HEK293 (cell line): ENCODE measurements at regions not wholly inside any gene's neighbourhood (a gene's known extent, or its start where the extent isn't known, plus 50 kb on each side); places are given as distances from the start of the nearest gene placed in this dataset.

ENCODE experiments used
- CTCF ChIA-PET: fragments of 350-600 bp; formaldehyde crosslinking; extraction: SDS; loops from one replicate; lab custom pipeline; 2021; ENCODE audit warnings: antibody characterized with exemption; lab: Yijun Ruan, JAX
- POLR2A ChIA-PET: fragments of 300-600 bp; formaldehyde crosslinking; extraction: SDS; loops from one replicate; lab custom pipeline; 2020; ENCODE audit warnings: antibody characterized with exemption, inconsistent platforms; lab: Yijun Ruan, JAX
- H3K27ac ChIP-seq: fragments of 200-500 bp; sonication (Bioruptor generic); 2 replicates; pipeline ENCODE4 v1.5.1; 2014; ENCODE audit warnings: low read depth, low read length, control low read depth, inconsistent platforms; ENCODE audit errors: extremely low read depth
- H3K36me3 ChIP-seq, 2 experiments: fragments of 200-500 bp in 1 of 2; sonication (Bioruptor generic) in 1 of 2; 1 replicate in 1 of 2; 2 replicates in 1 of 2; pipeline ENCODE4 v1.5.1; 2014 to 2017; ENCODE audit warnings: inconsistent platforms in 2 of 2, low read length in 2 of 2; ENCODE audit not compliant: control insufficient read depth in 2 of 2, insufficient read depth in 1 of 2
- H3K4me1 ChIP-seq: fragments of 200-500 bp; sonication (Bioruptor generic); 2 replicates; pipeline ENCODE4 v1.5.1; 2014; ENCODE audit warnings: mild to moderate bottlenecking, low read length, inconsistent platforms; ENCODE audit not compliant: control insufficient read depth, insufficient read depth
- H3K4me3 ChIP-seq: 2 replicates; pipeline ENCODE4 v1.5.1; 2011; ENCODE audit warnings: low read depth, mild to moderate bottlenecking, control low read depth, low read length, moderate library complexity
- H3K9me3 ChIP-seq: fragments of 200-500 bp; sonication (Bioruptor generic); 2 replicates; pipeline ENCODE4 v1.5.1; 2014; ENCODE audit warnings: low read depth, low read length, inconsistent platforms; ENCODE audit not compliant: control insufficient read depth, insufficient read depth
- EGR2 ChIP-seq: fragments of 450-650 bp; formaldehyde crosslinking; IDR thresholded peaks from 2 replicates; pipeline ENCODE4 v1.5.1; 2016; ENCODE audit warnings: low read depth, missing biosample characterization, missing genetic modification characterization
- FEZF1 ChIP-seq: fragments of 450-650 bp; formaldehyde crosslinking; IDR thresholded peaks from 2 replicates; pipeline ENCODE4 v1.5.1; 2016; ENCODE audit warnings: missing biosample characterization, missing genetic modification characterization
- IKZF3 ChIP-seq: fragments of 450-650 bp; IDR thresholded peaks from 2 replicates; pipeline ENCODE4 v1.5.0; 2018; ENCODE audit warnings: missing biosample characterization, mild to moderate bottlenecking, missing genetic modification characterization, moderate library complexity
- KLF1 ChIP-seq: fragments of 450-650 bp; formaldehyde crosslinking; IDR thresholded peaks from 2 replicates; pipeline ENCODE4 v1.5.1; 2016; ENCODE audit warnings: missing biosample characterization, missing genetic modification characterization
- KLF10 ChIP-seq: fragments of 450-650 bp; IDR thresholded peaks from 2 replicates; pipeline ENCODE4 v1.5.1; 2018; ENCODE audit warnings: missing biosample characterization, mild to moderate bottlenecking, missing genetic modification characterization
- KLF16 ChIP-seq: fragments of 450-650 bp; formaldehyde crosslinking; IDR thresholded peaks from 2 replicates; pipeline ENCODE4 v1.5.1; 2017; ENCODE audit warnings: missing biosample characterization, missing genetic modification characterization
- SP3 ChIP-seq: fragments of 450-650 bp; formaldehyde crosslinking; IDR thresholded peaks from 2 replicates; pipeline ENCODE4 v1.5.1; 2016; ENCODE audit warnings: missing biosample characterization, missing genetic modification characterization
- ZBTB17 ChIP-seq: fragments of 450-650 bp; formaldehyde crosslinking; IDR thresholded peaks from 2 replicates; pipeline ENCODE4 v1.5.1; 2016; ENCODE audit warnings: missing biosample characterization, missing genetic modification characterization
- ZBTB20 ChIP-seq: fragments of 450-650 bp; formaldehyde crosslinking; IDR thresholded peaks from 2 replicates; pipeline ENCODE4 v1.5.1; 2016; ENCODE audit warnings: missing biosample characterization, missing genetic modification characterization
- ZFHX2 ChIP-seq: fragments of 450-650 bp; formaldehyde crosslinking; conservative IDR thresholded peaks from 2 replicates; pipeline ENCODE4 v1.5.1; 2016; ENCODE audit warnings: missing biosample characterization, missing genetic modification characterization
- ZFP41 ChIP-seq: fragments of 450-650 bp; formaldehyde crosslinking; IDR thresholded peaks from 2 replicates; pipeline ENCODE4 v1.5.1; 2016; ENCODE audit warnings: missing biosample characterization, missing genetic modification characterization, borderline replicate concordance
- ZNF133 ChIP-seq: fragments of 450-650 bp; formaldehyde crosslinking; IDR thresholded peaks from 2 replicates; pipeline ENCODE4 v1.5.1; 2016; ENCODE audit warnings: missing biosample characterization, missing genetic modification characterization
- ZNF174 ChIP-seq: fragments of 450-650 bp; formaldehyde crosslinking; IDR thresholded peaks from 2 replicates; pipeline ENCODE4 v1.5.0; 2017; ENCODE audit warnings: missing biosample characterization, mild to moderate bottlenecking, missing genetic modification characterization
- ZNF221 ChIP-seq: fragments of 450-650 bp; formaldehyde crosslinking; IDR thresholded peaks from 2 replicates; pipeline ENCODE4 v1.5.1; 2017; ENCODE audit warnings: missing biosample characterization, missing genetic modification characterization, borderline replicate concordance
- ZNF366 ChIP-seq: fragments of 450-650 bp; formaldehyde crosslinking; conservative IDR thresholded peaks from 2 replicates; pipeline ENCODE4 v1.5.1; 2016; ENCODE audit warnings: missing biosample characterization, missing genetic modification characterization
- ZNF555 ChIP-seq: fragments of 450-650 bp; formaldehyde crosslinking; conservative IDR thresholded peaks from 2 replicates; pipeline ENCODE4 v1.5.1; 2017; ENCODE audit warnings: missing biosample characterization, mild to moderate bottlenecking, missing genetic modification characterization, inconsistent platforms
- ZNF791 ChIP-seq: fragments of 450-650 bp; formaldehyde crosslinking; IDR thresholded peaks from 2 replicates; pipeline ENCODE4 v1.5.1; 2016; ENCODE audit warnings: missing biosample characterization, missing genetic modification characterization
- ZSCAN16 ChIP-seq: fragments of 450-650 bp; formaldehyde crosslinking; IDR thresholded peaks from 2 replicates; pipeline ENCODE4 v1.5.1; 2016; ENCODE audit warnings: missing biosample characterization, missing genetic modification characterization
- ZXDB ChIP-seq: fragments of 450-650 bp; formaldehyde crosslinking; IDR thresholded peaks from 2 replicates; pipeline ENCODE4 v1.5.1; 2016; ENCODE audit warnings: missing biosample characterization, missing genetic modification characterization
- TF ChIP-seq, protein P1 (sequence below): fragments of 450-650 bp; formaldehyde crosslinking; IDR thresholded peaks from 2 replicates; pipeline ENCODE4 v1.5.1; 2016; ENCODE audit warnings: missing biosample characterization, missing genetic modification characterization
- TF ChIP-seq, protein P2 (sequence below): fragments of 450-650 bp; formaldehyde crosslinking; IDR thresholded peaks from 2 replicates; pipeline ENCODE4 v1.5.1; 2016; ENCODE audit warnings: missing biosample characterization, missing genetic modification characterization

DNA sequence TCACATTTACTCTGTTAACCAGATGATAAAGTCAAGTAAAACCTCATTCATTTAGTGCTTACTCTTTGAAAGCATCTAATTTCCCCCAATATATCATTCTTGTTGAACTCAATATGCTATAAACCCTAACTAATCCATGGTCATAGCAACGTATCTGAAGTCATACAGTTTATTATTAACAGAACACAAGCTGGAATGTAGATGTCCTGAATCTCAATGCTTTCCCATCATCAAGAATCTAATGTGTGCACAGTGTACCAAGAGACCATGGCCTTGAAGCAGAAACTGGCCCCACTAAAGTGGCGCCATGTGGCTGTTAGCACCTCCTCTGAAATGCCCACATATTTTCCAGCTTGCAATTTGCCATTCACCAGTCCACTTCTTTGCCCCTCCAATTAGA, 245.8 kb downstream of the SOX9 start (continued):
- TF ChIP-seq ZNF133 (tag by site-specific recombination) (no peak), ZNF174 (tag by site-specific recombination) (no peak), ZBTB17 (tag by site-specific recombination) (no peak)

DNA sequence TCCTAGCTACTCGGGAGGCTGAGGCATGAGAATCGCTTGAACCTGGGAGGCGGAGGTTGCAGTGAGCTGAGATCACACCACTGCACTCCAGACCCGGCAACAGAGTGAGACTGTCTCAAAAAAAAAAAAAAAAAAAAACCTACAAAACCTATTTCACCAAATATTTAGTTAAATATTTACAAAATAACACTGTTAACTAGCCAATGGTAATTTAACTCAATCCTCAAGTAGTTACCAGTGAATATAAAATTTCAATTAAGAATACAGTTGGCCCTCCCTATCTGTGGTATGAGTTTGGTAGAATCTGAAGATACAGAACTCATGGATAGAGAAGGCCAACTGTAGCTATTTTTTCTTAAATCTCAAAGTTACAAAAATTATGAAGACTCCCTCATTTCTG, 247.4 kb downstream of the SOX9 start:
- Histone ChIP-seq H3K36me3 (no peaks in the 10 kb centered on the region), H3K4me1 (no peaks in the 10 kb centered on the region), H3K4me3 (no peak overlapping the region), H3K27ac (no peak overlapping the region), H3K9me3 (no peaks in the 10 kb centered on the region)
- ChIA-PET POLR2A (interaction anchor here (0.7 kb wide), 1 partner anchor 247 kb away, joined by 3 read pairs; the partner anchor contains the start of gene SOX9), CTCF (no interaction called here)
- TF ChIP-seq KLF10 (tag by site-specific recombination) (no peak), ZNF791 (tag by site-specific recombination) (no peak), ZNF555 (tag by site-specific recombination) (no peak), KLF16 (no peak)
- TF ChIP-seq, protein P1, sequence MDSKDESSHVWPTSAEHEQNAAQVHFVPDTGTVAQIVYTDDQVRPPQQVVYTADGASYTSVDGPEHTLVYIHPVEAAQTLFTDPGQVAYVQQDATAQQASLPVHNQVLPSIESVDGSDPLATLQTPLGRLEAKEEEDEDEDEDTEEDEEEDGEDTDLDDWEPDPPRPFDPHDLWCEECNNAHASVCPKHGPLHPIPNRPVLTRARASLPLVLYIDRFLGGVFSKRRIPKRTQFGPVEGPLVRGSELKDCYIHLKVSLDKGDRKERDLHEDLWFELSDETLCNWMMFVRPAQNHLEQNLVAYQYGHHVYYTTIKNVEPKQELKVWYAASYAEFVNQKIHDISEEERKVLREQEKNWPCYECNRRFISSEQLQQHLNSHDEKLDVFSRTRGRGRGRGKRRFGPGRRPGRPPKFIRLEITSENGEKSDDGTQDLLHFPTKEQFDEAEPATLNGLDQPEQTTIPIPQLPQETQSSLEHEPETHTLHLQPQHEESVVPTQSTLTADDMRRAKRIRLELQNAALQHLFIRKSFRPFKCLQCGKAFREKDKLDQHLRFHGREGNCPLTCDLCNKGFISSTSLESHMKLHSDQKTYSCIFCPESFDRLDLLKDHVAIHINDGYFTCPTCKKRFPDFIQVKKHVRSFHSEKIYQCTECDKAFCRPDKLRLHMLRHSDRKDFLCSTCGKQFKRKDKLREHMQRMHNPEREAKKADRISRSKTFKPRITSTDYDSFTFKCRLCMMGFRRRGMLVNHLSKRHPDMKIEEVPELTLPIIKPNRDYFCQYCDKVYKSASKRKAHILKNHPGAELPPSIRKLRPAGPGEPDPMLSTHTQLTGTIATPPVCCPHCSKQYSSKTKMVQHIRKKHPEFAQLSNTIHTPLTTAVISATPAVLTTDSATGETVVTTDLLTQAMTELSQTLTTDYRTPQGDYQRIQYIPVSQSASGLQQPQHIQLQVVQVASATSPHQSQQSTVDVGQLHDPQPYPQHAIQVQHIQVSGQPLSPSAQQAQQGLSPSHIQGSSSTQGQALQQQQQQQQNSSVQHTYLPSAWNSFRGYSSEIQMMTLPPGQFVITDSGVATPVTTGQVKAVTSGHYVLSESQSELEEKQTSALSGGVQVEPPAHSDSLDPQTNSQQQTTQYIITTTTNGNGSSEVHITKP (tag by site-specific recombination): peak; percentile 79
- TF ChIP-seq, protein P2, sequence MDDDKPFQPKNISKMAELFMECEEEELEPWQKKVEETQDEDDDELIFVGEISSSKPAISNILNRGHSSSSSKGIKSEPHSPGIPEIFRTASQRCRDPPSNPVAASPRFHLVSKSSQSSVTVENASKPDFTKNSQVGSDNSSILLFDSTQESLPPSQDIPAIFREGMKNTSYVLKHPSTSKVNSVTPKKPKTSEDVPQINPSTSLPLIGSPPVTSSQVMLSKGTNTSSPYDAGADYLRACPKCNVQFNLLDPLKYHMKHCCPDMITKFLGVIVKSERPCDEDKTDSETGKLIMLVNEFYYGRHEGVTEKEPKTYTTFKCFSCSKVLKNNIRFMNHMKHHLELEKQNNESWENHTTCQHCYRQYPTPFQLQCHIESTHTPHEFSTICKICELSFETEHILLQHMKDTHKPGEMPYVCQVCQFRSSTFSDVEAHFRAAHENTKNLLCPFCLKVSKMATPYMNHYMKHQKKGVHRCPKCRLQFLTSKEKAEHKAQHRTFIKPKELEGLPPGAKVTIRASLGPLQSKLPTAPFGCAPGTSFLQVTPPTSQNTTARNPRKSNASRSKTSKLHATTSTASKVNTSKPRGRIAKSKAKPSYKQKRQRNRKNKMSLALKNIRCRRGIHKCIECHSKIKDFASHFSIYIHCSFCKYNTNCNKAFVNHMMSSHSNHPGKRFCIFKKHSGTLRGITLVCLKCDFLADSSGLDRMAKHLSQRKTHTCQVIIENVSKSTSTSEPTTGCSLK: no peak

DNA sequence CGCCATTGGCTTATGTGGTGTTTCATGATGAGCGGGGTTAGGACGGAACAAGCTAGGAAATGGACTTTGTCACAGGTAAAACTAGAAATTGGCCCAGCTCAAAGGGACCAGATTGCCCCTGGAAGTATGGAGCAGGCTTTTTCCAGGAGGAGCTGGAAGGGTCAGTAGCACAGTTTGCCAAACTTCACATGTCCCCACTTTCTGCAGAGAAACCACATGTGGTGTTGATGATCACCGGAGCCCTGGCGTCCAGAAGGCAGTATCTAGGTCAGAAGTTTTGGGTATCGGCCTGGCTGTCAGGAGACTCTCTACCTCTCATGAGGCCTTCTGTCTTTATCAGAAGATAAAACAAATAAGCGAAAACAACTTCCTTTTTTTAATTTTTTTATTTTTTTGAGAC, 248.5 kb downstream of the SOX9 start:
- Histone ChIP-seq H3K4me1 (no peaks in the 10 kb centered on the region), H3K36me3 (no peaks in the 10 kb centered on the region)
- POLR2A ChIA-PET: no interaction called here
- TF ChIP-seq ZBTB20 (tag by site-specific recombination) (no peak), ZFP41 (tag by site-specific recombination) (no peak), ZNF366 (tag by site-specific recombination) (no peak), SP3 (tag by site-specific recombination) (no peak), IKZF3 (tag by site-specific recombination) (no peak)
- TF ChIP-seq, all 188 proteins: peak for 0
- CTCF ChIA-PET: interaction anchor here (0.6 to 0.7 kb wide), 3 partner anchors 27 to 1256 kb away, joined by 3 to 4 read pairs (median 3); no protein-coding TSS in a partner anchor
- no peak overlapping the region for H3K27ac ChIP-seq
- H3K4me3 ChIP-seq: no peak overlapping the region
- no peaks in the 10 kb centered on the region for H3K9me3 ChIP-seq

DNA sequence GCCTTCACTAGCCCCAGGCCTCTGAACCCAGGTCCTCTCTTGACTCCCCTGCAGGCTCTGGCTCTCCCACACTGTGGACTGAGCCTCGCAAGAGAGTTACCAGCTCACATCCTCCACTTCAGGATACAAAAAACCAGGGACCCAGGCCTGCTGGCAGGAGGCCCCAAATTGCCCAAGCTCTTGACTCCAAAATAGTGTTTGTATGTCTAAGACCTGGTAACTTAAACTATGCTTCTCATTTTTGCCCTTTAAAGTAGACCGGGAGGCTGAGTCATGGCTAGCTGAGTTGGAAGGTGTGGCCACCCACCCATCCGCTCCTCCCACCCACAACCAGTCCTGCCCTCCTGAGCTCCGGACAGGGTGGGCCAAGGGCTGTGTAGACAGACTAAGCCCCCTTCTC, 250.0 kb downstream of the SOX9 start:
- H3K4me1 ChIP-seq: no peaks in the 10 kb centered on the region
- CTCF ChIA-PET: interaction anchor here (1.1 kb wide), 1 partner anchor 168 kb away, joined by 3 read pairs; no protein-coding TSS in a partner anchor
- no peak overlapping the region for H3K27ac ChIP-seq
- no peak overlapping the region for H3K4me3 ChIP-seq
- no peaks in the 10 kb centered on the region for H3K36me3 ChIP-seq
- POLR2A ChIA-PET: interaction anchor here (1.2 kb wide), 1 partner anchor 250 kb away, joined by 6 read pairs; the partner anchor contains the start of gene SOX9
- peak; percentile 60 for TF ChIP-seq ZFHX2 (tag by site-specific recombination)
- TF ChIP-seq ZNF221 (tag by site-specific recombination): no peak
- TF ChIP-seq EGR2 (tag by site-specific recombination): peak; percentile 43; the same call in 1 of the 2 replicates
- TF ChIP-seq ZSCAN16: 0 out of 2 replicates have a peak, but pooled peaks have one; percentile 56
- TF ChIP-seq FEZF1: no peak
- TF ChIP-seq KLF1 (tag by site-specific recombination): peak; percentile 28; the same call in 1 of the 2 replicates
- no peak for TF ChIP-seq ZXDB
- H3K9me3 ChIP-seq: no peaks in the 10 kb centered on the region
